ENCODE measurements at regions not wholly inside any gene's neighbourhood (a gene's known extent, or its start where the extent isn't known, plus 50 kb on each side); places are given as distances from the start of the nearest gene placed in this dataset.

- no peaks in the 10 kb centered on the region for H3K4me1 ChIP-seq (ENCODE audit: control insufficient read depth in 1 of 2, insufficient read depth in 2 of 2, low read length in 2 of 2)
- H3K9me3 ChIP-seq (ENCODE audit: control insufficient read depth, low read length), result no peaks in the 10 kb centered on the region
- intact Hi-C loops (cut with DNase I), result loop anchor here (5.0 to 10.0 kb wide), 4 partner anchors 144 to 284 kb away; partner anchors contain the start of gene CD59 (in 1 of the 2)
- WGBS, 2 donors, result 83 to 87% methylated on average over 11 of the region's 11 CpGs
- no peak overlapping the region for H3K4me3 ChIP-seq (ENCODE audit: low read length in 2 of 2)
- peaks cover 0 to 6% of the 10 kb centered on the region in 2 donors for H3K27me3 ChIP-seq (ENCODE audit: control insufficient read depth in 1 of 2, insufficient read depth in 2 of 2, low read length in 1 of 2)
- DNase-seq (no peak), ATAC-seq (ENCODE audit: low FRiP score) (no peak)
- H3K27ac ChIP-seq (ENCODE audit: low read depth in 1 of 2, low read length in 2 of 2), result no peak overlapping the region
- no peaks in the 10 kb centered on the region for H3K36me3 ChIP-seq (ENCODE audit: control insufficient read depth in 1 of 2, insufficient read depth in 2 of 2, low read length in 1 of 2)
Observed at GRCh38 chr11:33540946-33541915, 159.4 kb downstream of the C11orf91 start.

DNA sequence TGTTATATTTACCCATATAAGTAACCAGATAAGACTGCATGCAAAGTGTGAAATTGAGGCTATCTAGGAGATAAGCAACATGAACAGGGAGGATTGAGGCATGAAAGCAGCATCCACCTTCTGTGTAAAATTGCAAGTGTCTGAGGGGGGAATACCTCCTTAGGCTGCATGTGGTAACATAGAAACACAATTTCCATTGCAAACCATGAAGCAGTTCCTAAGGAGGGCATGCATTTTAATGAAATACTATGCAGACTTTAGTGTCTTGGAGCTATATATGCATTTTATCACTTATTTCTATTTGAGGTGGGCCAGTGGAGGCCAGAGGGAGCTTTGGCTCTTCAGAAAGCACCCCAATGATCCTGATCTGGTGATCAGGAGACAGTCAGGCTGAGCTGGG lies 160.2 kb downstream of the C11orf91 start:
- Histone ChIP-seq H3K36me3 (ENCODE audit: control insufficient read depth in 1 of 2, insufficient read depth in 2 of 2, low read length in 1 of 2) (no peaks in the 10 kb centered on the region), H3K9me3 (ENCODE audit: control insufficient read depth, low read length) (no peaks in the 10 kb centered on the region), H3K27ac (ENCODE audit: low read depth in 1 of 2, low read length in 2 of 2) (no peak overlapping the region), H3K4me3 (ENCODE audit: low read length in 2 of 2) (no peak overlapping the region), H3K27me3 (ENCODE audit: control insufficient read depth in 1 of 2, insufficient read depth in 2 of 2, low read length in 1 of 2) (peaks cover 0 to 6% of the 10 kb centered on the region in 2 donors), H3K4me1 (ENCODE audit: control insufficient read depth in 1 of 2, insufficient read depth in 2 of 2, low read length in 2 of 2) (no peaks in the 10 kb centered on the region)
- ATAC-seq (ENCODE audit: low FRiP score) (no peak), DNase-seq (no peak)
- intact Hi-C loops (cut with DNase I), result loop anchor here (5.0 to 10.0 kb wide), 4 partner anchors 144 to 284 kb away; partner anchors contain the start of gene CD59 (in 1 of the 2)

DNA sequence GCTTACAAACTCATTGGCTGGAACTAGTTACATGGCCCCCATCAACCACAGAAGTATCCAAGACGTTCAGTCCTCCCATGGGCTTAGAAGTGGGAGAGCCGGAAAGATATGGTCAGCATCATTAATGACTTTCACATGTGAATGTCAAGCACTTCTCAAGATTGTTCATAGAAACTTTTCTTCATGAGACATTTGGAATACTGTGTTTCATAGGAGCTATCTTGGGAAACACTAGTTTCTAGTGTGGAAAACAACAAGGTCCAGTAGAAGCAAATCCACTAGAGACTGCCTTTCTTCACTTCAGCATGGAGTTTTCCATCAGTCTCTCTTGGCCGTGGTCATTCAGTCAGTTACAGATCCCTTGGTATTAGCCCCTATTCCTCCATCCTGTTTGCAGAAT lies 160.9 kb downstream of the C11orf91 start:
- ATAC-seq (ENCODE audit: low FRiP score) (no peak), DNase-seq (no peak)
- Histone ChIP-seq H3K4me1 (ENCODE audit: control insufficient read depth in 1 of 2, insufficient read depth in 2 of 2, low read length in 2 of 2) (no peaks in the 10 kb centered on the region), H3K36me3 (ENCODE audit: control insufficient read depth in 1 of 2, insufficient read depth in 2 of 2, low read length in 1 of 2) (no peaks in the 10 kb centered on the region), H3K9me3 (ENCODE audit: control insufficient read depth, low read length) (no peaks in the 10 kb centered on the region), H3K27ac (ENCODE audit: low read depth in 1 of 2, low read length in 2 of 2) (no peak overlapping the region), H3K27me3 (ENCODE audit: control insufficient read depth in 1 of 2, insufficient read depth in 2 of 2, low read length in 1 of 2) (peaks cover 0 to 6% of the 10 kb centered on the region in 2 donors), H3K4me3 (ENCODE audit: low read length in 2 of 2) (no peak overlapping the region)
- WGBS, 2 donors, result 42 to 46% methylated on average over 3 of the region's 3 CpGs
- intact Hi-C loops (cut with DNase I), result loop anchor here (5.0 to 10.0 kb wide), 4 partner anchors 145 to 285 kb away; partner anchors contain the start of gene CD59 (in 1 of the 2)

DNA sequence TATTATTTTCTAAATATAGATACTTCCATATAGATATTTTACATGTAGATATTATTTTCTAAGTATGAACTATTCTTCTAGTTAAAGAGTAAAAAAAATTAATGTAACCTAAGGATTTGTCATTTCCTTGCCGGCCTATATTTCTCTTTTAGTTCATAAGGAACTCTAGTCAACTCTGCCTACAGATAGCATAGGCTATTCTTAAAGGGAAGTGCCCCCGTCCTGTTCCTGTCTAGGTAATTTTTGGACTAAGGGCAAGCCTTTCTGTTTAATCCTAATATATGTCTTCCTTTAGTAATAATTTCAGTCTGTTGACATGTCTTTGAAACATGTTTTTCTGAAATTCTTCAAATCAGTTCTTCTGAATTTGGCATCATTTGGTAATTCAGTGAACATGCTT lies 161.9 kb downstream of the C11orf91 start:
- no peak for DNase-seq
- no peak overlapping the region for H3K4me3 ChIP-seq (ENCODE audit: low read length in 2 of 2)
- intact Hi-C loops (cut with DNase I), result no loop called here
- WGBS, 2 donors, result 60 to 65% methylated on average over 2 of the region's 2 CpGs
- no peak overlapping the region for H3K27ac ChIP-seq (ENCODE audit: low read depth in 1 of 2, low read length in 2 of 2)
- H3K27me3 ChIP-seq (ENCODE audit: control insufficient read depth in 1 of 2, insufficient read depth in 2 of 2, low read length in 1 of 2), result peaks cover 0 to 7% of the 10 kb centered on the region in 2 donors
- H3K36me3 ChIP-seq (ENCODE audit: control insufficient read depth in 1 of 2, insufficient read depth in 2 of 2, low read length in 1 of 2), result no peaks in the 10 kb centered on the region
- H3K9me3 ChIP-seq (ENCODE audit: control insufficient read depth, low read length), result no peaks in the 10 kb centered on the region
- ATAC-seq (ENCODE audit: low FRiP score), result no peak
- no peaks in the 10 kb centered on the region for H3K4me1 ChIP-seq (ENCODE audit: control insufficient read depth in 1 of 2, insufficient read depth in 2 of 2, low read length in 2 of 2)

- no peaks in the 10 kb centered on the region for H3K9me3 ChIP-seq (ENCODE audit: control insufficient read depth, low read length)
- no peak overlapping the region for H3K4me3 ChIP-seq (ENCODE audit: low read length in 2 of 2)
- peaks cover 0 to 7% of the 10 kb centered on the region in 2 donors for H3K27me3 ChIP-seq (ENCODE audit: control insufficient read depth in 1 of 2, insufficient read depth in 2 of 2, low read length in 1 of 2)
- no peaks in the 10 kb centered on the region for H3K36me3 ChIP-seq (ENCODE audit: control insufficient read depth in 1 of 2, insufficient read depth in 2 of 2, low read length in 1 of 2)
- no peaks in the 10 kb centered on the region for H3K4me1 ChIP-seq (ENCODE audit: control insufficient read depth in 1 of 2, insufficient read depth in 2 of 2, low read length in 2 of 2)
- WGBS, 2 donors, result 74% methylated on average over 4 of the region's 4 CpGs
- ATAC-seq (ENCODE audit: low FRiP score) (no peak), DNase-seq (no peak)
- intact Hi-C loops (cut with DNase I), result no loop called here
- no peak overlapping the region for H3K27ac ChIP-seq (ENCODE audit: low read depth in 1 of 2, low read length in 2 of 2)
Observed at GRCh38 chr11:33536178-33536577, 164.4 kb downstream of the C11orf91 start.

GRCh38 chr11:33534575-33534974 lies 166.1 kb downstream of the C11orf91 start:
- no peak for ATAC-seq (ENCODE audit: low FRiP score)
- DNase-seq, result no peak
- 73 to 83% methylated on average over 1 of the region's 1 CpG for WGBS, 2 donors
- Histone ChIP-seq H3K27ac (ENCODE audit: low read depth in 1 of 2, low read length in 2 of 2) (no peak overlapping the region), H3K27me3 (ENCODE audit: control insufficient read depth in 1 of 2, insufficient read depth in 2 of 2, low read length in 1 of 2) (peaks cover 0 to 7% of the 10 kb centered on the region in 2 donors), H3K4me1 (ENCODE audit: control insufficient read depth in 1 of 2, insufficient read depth in 2 of 2, low read length in 2 of 2) (no peaks in the 10 kb centered on the region), H3K9me3 (ENCODE audit: control insufficient read depth, low read length) (no peaks in the 10 kb centered on the region), H3K36me3 (ENCODE audit: control insufficient read depth in 1 of 2, insufficient read depth in 2 of 2, low read length in 1 of 2) (no peaks in the 10 kb centered on the region), H3K4me3 (ENCODE audit: low read length in 2 of 2) (no peak overlapping the region)
- intact Hi-C loops (cut with DNase I), result no loop called here

DNA sequence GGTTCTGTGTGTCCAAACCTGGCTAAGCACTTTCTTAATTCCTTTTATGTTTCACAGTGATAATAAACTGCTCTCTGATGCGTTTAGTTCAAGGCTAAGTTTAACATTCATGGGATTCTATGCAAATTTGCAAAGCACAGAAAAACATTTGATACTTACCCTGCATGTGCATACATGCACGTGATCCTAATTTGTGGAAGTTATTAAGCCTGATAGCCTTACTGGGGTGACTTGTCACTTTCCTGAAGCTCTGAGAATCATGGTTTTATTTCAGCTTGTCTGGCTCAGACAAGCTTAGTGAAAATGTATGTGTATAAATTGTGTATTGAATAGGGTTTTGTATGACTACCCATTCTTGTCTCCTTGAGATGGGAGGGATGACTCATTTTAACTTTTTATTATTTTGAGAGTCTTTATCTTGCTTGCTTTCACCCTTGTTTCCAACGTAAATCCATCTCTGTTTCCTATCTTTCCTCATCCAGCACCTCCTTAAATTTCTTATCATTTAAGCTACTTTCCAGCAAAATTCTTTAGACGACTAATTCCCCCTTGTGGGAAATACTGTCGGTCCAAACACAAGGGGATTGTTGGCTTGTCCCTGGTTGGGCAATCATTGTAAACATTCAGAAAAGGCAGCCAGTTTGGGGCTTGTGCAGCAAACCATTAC lies 167.1 kb downstream of the C11orf91 start:
- Histone ChIP-seq H3K9me3 (ENCODE audit: control insufficient read depth, low read length) (no peaks in the 10 kb centered on the region), H3K36me3 (ENCODE audit: control insufficient read depth in 1 of 2, insufficient read depth in 2 of 2, low read length in 1 of 2) (no peaks in the 10 kb centered on the region), H3K4me3 (ENCODE audit: low read length in 2 of 2) (no peak overlapping the region), H3K4me1 (ENCODE audit: control insufficient read depth in 1 of 2, insufficient read depth in 2 of 2, low read length in 2 of 2) (no peaks in the 10 kb centered on the region), H3K27ac (ENCODE audit: low read depth in 1 of 2, low read length in 2 of 2) (no peak overlapping the region), H3K27me3 (ENCODE audit: control insufficient read depth in 1 of 2, insufficient read depth in 2 of 2, low read length in 1 of 2) (peaks cover 0 to 7% of the 10 kb centered on the region in 2 donors)
- no peak for ATAC-seq (ENCODE audit: low FRiP score)
- intact Hi-C loops (cut with DNase I), result no loop called here
- WGBS, 2 donors, result 28 to 32% methylated on average over 5 of the region's 5 CpGs
- DNase-seq, result no peak

DNA sequence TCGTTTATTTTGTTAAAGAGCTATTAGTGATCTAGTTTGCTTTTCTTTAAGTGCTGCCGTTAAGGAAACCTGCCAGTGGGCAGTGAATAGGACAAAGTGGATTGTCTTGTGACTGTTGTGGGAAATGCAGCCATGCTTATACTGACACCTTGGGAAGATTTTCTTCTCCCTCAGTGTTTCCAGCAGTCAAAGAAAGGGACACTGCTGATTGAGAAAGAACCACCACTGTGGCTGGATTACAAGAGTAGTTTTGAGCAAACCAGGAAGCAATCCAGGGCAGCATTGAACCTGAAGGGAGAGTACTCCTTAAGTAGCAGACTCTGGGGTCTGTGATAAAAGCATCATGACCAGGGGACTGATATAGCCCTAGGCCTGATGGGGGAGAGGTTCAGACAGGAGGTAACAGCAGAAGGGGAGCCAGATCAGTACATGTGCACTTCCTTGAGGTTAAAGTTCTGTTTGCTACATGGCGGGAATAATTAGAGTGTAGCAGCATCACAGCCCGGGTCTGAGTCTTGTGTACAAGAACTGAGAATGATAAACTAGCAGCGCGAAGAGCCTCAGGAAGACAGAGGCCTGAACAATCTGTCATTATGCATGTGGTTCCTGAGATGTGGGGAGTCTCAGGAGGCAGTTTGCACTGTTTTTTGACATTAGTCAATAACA lies 167.8 kb downstream of the C11orf91 start:
- ATAC-seq (ENCODE audit: low FRiP score) (no peak), DNase-seq (no peak)
- H3K4me1 ChIP-seq (ENCODE audit: control insufficient read depth in 1 of 2, insufficient read depth in 2 of 2, low read length in 2 of 2), result no peaks in the 10 kb centered on the region
- H3K27me3 ChIP-seq (ENCODE audit: control insufficient read depth in 1 of 2, insufficient read depth in 2 of 2, low read length in 1 of 2), result peaks cover 0 to 4% of the 10 kb centered on the region in 2 donors
- no peak overlapping the region for H3K27ac ChIP-seq (ENCODE audit: low read depth in 1 of 2, low read length in 2 of 2)
- intact Hi-C loops (cut with DNase I), result no loop called here
- no peaks in the 10 kb centered on the region for H3K9me3 ChIP-seq (ENCODE audit: control insufficient read depth, low read length)
- no peaks in the 10 kb centered on the region for H3K36me3 ChIP-seq (ENCODE audit: control insufficient read depth in 1 of 2, insufficient read depth in 2 of 2, low read length in 1 of 2)
- 74 to 76% methylated on average over 6 of the region's 6 CpGs for WGBS, 2 donors
- H3K4me3 ChIP-seq (ENCODE audit: low read length in 2 of 2), result no peak overlapping the region
